Tibial nerve (tissue), 4 donors: ENCODE measurements at regions not wholly inside any gene's neighbourhood (a gene's known extent, or its start where the extent isn't known, plus 50 kb on each side); places are given as distances from the start of the nearest gene placed in this dataset.

Experiments
- EP300 ChIP-seq, 2 donors: sonication (generic); formaldehyde crosslinking; IDR thresholded peaks; one replicate each; pipeline ENCODE4 v1.6.1; 2017; ENCODE audit warnings: antibody characterized with exemption in 2 of 2, mild to moderate bottlenecking in 1 of 2
- POLR2A ChIP-seq, 2 donors: fragments of 450-650 bp; IDR thresholded peaks; one replicate each; pipeline ENCODE4 v1.6.1; 2017; ENCODE audit warnings: antibody characterized with exemption in 2 of 2, mild to moderate bottlenecking in 2 of 2, moderate library complexity in 2 of 2
- TF ChIP-seq, protein P1 (sequence below), 5 experiments: fragments of 200-600 bp in 3 of 5; fragments of 450-650 bp in 2 of 5; sonication (generic) in 3 of 5; IDR thresholded peaks; one replicate each; pipeline ENCODE4 v1.5.1; 2016 to 2019; ENCODE audit warnings: antibody characterized with exemption in 5 of 5, mild to moderate bottlenecking in 3 of 5, moderate library complexity in 2 of 5

DNA sequence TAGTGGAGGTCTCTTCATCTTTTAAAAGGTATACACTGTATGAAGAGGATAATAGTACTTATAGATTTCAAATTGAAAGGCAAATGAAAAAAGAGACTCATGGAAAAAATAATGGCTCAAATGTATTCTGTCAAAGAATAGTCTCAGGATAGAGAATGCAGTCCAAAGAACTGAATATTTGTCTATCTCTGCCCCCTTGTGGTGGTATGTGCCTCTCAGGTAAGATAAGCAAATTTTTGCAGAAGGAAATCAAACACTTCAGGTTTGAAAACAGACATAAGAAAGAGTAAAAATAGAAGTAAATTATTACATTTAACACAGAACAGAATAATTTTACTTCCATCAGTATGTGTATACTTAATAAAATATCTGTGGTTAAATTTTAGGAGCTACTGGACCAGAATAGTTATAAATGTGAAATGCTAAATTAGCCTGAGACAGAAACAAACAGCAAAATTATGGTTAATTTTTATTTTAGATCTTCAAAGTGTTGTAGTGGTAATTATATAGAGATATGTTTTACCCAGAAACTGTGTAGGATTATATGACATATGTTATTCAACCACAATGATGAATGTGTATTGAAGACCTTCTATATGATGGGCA, 164.4 kb upstream of the PALMD start:
- TF ChIP-seq, protein P1, sequence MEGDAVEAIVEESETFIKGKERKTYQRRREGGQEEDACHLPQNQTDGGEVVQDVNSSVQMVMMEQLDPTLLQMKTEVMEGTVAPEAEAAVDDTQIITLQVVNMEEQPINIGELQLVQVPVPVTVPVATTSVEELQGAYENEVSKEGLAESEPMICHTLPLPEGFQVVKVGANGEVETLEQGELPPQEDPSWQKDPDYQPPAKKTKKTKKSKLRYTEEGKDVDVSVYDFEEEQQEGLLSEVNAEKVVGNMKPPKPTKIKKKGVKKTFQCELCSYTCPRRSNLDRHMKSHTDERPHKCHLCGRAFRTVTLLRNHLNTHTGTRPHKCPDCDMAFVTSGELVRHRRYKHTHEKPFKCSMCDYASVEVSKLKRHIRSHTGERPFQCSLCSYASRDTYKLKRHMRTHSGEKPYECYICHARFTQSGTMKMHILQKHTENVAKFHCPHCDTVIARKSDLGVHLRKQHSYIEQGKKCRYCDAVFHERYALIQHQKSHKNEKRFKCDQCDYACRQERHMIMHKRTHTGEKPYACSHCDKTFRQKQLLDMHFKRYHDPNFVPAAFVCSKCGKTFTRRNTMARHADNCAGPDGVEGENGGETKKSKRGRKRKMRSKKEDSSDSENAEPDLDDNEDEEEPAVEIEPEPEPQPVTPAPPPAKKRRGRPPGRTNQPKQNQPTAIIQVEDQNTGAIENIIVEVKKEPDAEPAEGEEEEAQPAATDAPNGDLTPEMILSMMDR (IDR thresholded peaks at IDR 0.05), result peak; percentile 49 to 71 (median 64)
- TF ChIP-seq POLR2A (IDR thresholded peaks at IDR 0.05) (no peak), EP300 (IDR thresholded peaks at IDR 0.05) (no peak)
